HG03439 (cell line): ENCODE measurements at regions not wholly inside any gene's neighbourhood (a gene's known extent, or its start where the extent isn't known, plus 50 kb on each side); places are given as distances from the start of the nearest gene placed in this dataset.
"Not testable (repeated sequence)": the region's sequence is repeated elsewhere in the genome, so short reads cannot be mapped to it uniquely, and the experiment has no call there.

Experiments used
- ATAC-seq: cut with Tn5 transposase; IDR thresholded peaks from one replicate; pipeline ENCODE4 v1.9.1; 2021; ENCODE audit warnings: mild to moderate bottlenecking, moderate library complexity; ENCODE audit not compliant: unreplicated experiment

- not testable (repeated sequence) for ATAC-seq
These were observed 379.7 kb upstream of the GYPC start for GRCh38 chr2:126276268-126276667.

GRCh38 chr2:126288362-126288761 lies 367.6 kb upstream of the GYPC start:
- ATAC-seq, result no peak

GRCh38 chr2:126293962-126294361 lies 362.0 kb upstream of the GYPC start:
- ATAC-seq, result not testable (repeated sequence)

- no peak for ATAC-seq
These were observed 356.4 kb upstream of the GYPC start for GRCh38 chr2:126299469-126299976.

GRCh38 chr2:126300348-126300747 lies 355.6 kb upstream of the GYPC start:
- no peak for ATAC-seq

- no peak for ATAC-seq
These were observed 353.9 kb upstream of the GYPC start for GRCh38 chr2:126302043-126302442.

GRCh38 chr2:126303113-126303512 lies 352.8 kb upstream of the GYPC start:
- no peak for ATAC-seq

- no peak for ATAC-seq
These were observed 351.8 kb upstream of the GYPC start for GRCh38 chr2:126304154-126304553.

- no peak for ATAC-seq
These were observed 349.4 kb upstream of the GYPC start for GRCh38 chr2:126306539-126306938.

GRCh38 chr2:126307740-126308139 lies 348.2 kb upstream of the GYPC start:
- no peak for ATAC-seq

GRCh38 chr2:126309185-126309584 lies 346.8 kb upstream of the GYPC start:
- no peak for ATAC-seq

- ATAC-seq, result no peak
These were observed 343.4 kb upstream of the GYPC start for GRCh38 chr2:126312579-126312978.

GRCh38 chr2:126315828-126316227 lies 340.1 kb upstream of the GYPC start:
- no peak for ATAC-seq

GRCh38 chr2:126317790-126318431 lies 338.0 kb upstream of the GYPC start:
- no peak for ATAC-seq

- ATAC-seq, result no peak
These were observed 333.6 kb upstream of the GYPC start for GRCh38 chr2:126322342-126322741.

GRCh38 chr2:126325202-126325601 lies 330.8 kb upstream of the GYPC start:
- no peak for ATAC-seq

- ATAC-seq, result no peak
These were observed 326.8 kb upstream of the GYPC start for GRCh38 chr2:126329173-126329572.

- ATAC-seq, result no peak
These were observed 313.5 kb upstream of the GYPC start for GRCh38 chr2:126342457-126342856.

GRCh38 chr2:126343136-126343535 lies 312.8 kb upstream of the GYPC start:
- no peak for ATAC-seq

- peak; percentile 49 for ATAC-seq
These were observed 311.5 kb upstream of the GYPC start for GRCh38 chr2:126344493-126344892.

GRCh38 chr2:126345691-126346090 lies 310.3 kb upstream of the GYPC start:
- no peak for ATAC-seq

GRCh38 chr2:126356631-126357030 lies 299.3 kb upstream of the GYPC start:
- ATAC-seq, result no peak

GRCh38 chr2:126358122-126358521 lies 297.8 kb upstream of the GYPC start:
- no peak for ATAC-seq
